ENCODE measurements at regions not wholly inside any gene's neighbourhood (a gene's known extent, or its start where the extent isn't known, plus 50 kb on each side); places are given as distances from the start of the nearest gene placed in this dataset.

GRCh38 chr7:106185719-106186118 lies 73.6 kb upstream of the SYPL1 start:
- TF ChIP-seq CTCF (IDR thresholded peaks at IDR 0.05) (no peak), POLR2A (IDR thresholded peaks at IDR 0.05) (no peak)

All from prostate gland (tissue), 2 donors.